ENCODE measurements at regions not wholly inside any gene's neighbourhood (a gene's known extent, or its start where the extent isn't known, plus 50 kb on each side); places are given as distances from the start of the nearest gene placed in this dataset.

- H3K4me3 ChIP-seq, result no peak overlapping the region
- H3K9me1 ChIP-seq (ENCODE audit: control insufficient read depth, insufficient read depth, low read length), result no peaks in the 10 kb centered on the region
- peaks cover 3 to 38% of the 10 kb centered on the region in 2 experiments; a peak in 4 of 5 replicates for H3K27me3 ChIP-seq (ENCODE audit: control insufficient read depth in 2 of 2, insufficient read depth in 2 of 2, low read length in 2 of 2)
- no peaks in the 10 kb centered on the region for H3K4me1 ChIP-seq (replicated peaks in 1 of 2; ENCODE audit: control insufficient read depth in 2 of 2, insufficient read depth in 2 of 2, low read length in 2 of 2)
- WGBS (ENCODE audit: insufficient coverage, low coverage, missing lambda C conversion rate), result 0% methylated on average over 12 of the region's 13 CpGs
- no peak overlapping the region for H3K4me2 ChIP-seq (ENCODE audit: insufficient read depth, low read length)
- no peak for FAIRE-seq
- H3K79me2 ChIP-seq (ENCODE audit: control insufficient read depth, insufficient read depth, low read length), result no peaks in the 10 kb centered on the region
- H3K36me3 ChIP-seq (ENCODE audit: control insufficient read depth, insufficient read depth, low read length), result no peaks in the 10 kb centered on the region
- no peak overlapping the region for H2AFZ ChIP-seq (ENCODE audit: low read depth, low read length)
- no TSS peak for BruUV-seq (replicated peaks)
- intact Hi-C loops (cut with micrococcal nuclease) (no loop called here), in situ Hi-C loops (cut with MboI) (no loop called here)
- ChIA-PET POLR2A (interaction anchor here (0.7 to 1.3 kb wide), 2 partner anchors 11 to 39 kb away, joined by 3 to 4 read pairs; no protein-coding TSS in a partner anchor), CTCF (ENCODE audit: low intra/inter-chr PET ratio) (no interaction called here)
- ATAC-seq, result no peak
- DNase-seq (ENCODE audit: extremely low read depth in 1 of 4, low spot score in 3 of 4), result no peak
- H3K9ac ChIP-seq (ENCODE audit: insufficient read depth in 1 of 2, low read depth in 2 of 2, low read length in 2 of 2), result no peak overlapping the region
- no peaks in the 10 kb centered on the region for H4K20me1 ChIP-seq (replicated peaks; ENCODE audit: control insufficient read depth, insufficient read depth, low read length)
- no peaks in the 10 kb centered on the region for H3K9me3 ChIP-seq (replicated peaks; ENCODE audit: control insufficient read depth, insufficient read depth, low read depth, low read length)
- no peak overlapping the region for H3K27ac ChIP-seq (ENCODE audit: extremely low read depth, low read depth, low read length)
- TF ChIP-seq ZHX1 (conservative IDR thresholded peaks at IDR 0.05; ENCODE audit: low read length) (no peak), ZNF280A (IDR thresholded peaks at IDR 0.05; ENCODE audit: low read depth, partially characterized antibody) (no peak), TEAD1 (CRISPR knock-in tag; IDR thresholded peaks at IDR 0.05) (no peak), MECOM (CRISPR knock-in tag; IDR thresholded peaks at IDR 0.05) (no peak), KDM4B (IDR thresholded peaks at IDR 0.05; ENCODE audit: borderline replicate concordance in 2 of 2, low read depth in 1 of 2) (no peak), ARNT (IDR thresholded peaks at IDR 0.05) (no peak), CCNT2 (IDR thresholded peaks at IDR 0.05; ENCODE audit: borderline replicate concordance, extremely low read depth, insufficient read length, low read depth, low read length) (no peak), ZNF586 (CRISPR knock-in tag; conservative IDR thresholded peaks at IDR 0.05) (no peak), TCF15 (CRISPR knock-in tag; IDR thresholded peaks at IDR 0.05) (no peak), ZSCAN32 (CRISPR knock-in tag; IDR thresholded peaks at IDR 0.05) (no peak), ZBTB1 (CRISPR knock-in tag; IDR thresholded peaks at IDR 0.05; ENCODE audit: borderline replicate concordance, low read depth) (no peak), CREM (IDR thresholded peaks at IDR 0.05; ENCODE audit: low read depth) (no peak)
- TF ChIP-seq, protein P1, sequence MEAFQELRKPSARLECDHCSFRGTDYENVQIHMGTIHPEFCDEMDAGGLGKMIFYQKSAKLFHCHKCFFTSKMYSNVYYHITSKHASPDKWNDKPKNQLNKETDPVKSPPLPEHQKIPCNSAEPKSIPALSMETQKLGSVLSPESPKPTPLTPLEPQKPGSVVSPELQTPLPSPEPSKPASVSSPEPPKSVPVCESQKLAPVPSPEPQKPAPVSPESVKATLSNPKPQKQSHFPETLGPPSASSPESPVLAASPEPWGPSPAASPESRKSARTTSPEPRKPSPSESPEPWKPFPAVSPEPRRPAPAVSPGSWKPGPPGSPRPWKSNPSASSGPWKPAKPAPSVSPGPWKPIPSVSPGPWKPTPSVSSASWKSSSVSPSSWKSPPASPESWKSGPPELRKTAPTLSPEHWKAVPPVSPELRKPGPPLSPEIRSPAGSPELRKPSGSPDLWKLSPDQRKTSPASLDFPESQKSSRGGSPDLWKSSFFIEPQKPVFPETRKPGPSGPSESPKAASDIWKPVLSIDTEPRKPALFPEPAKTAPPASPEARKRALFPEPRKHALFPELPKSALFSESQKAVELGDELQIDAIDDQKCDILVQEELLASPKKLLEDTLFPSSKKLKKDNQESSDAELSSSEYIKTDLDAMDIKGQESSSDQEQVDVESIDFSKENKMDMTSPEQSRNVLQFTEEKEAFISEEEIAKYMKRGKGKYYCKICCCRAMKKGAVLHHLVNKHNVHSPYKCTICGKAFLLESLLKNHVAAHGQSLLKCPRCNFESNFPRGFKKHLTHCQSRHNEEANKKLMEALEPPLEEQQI (IDR thresholded peaks at IDR 0.05), result no peak
These were observed 433.7 kb upstream of the B3GAT1 start for GRCh38 chr11:134845474-134846327.
